HL-60 (cell line): ENCODE measurements at regions not wholly inside any gene's neighbourhood (a gene's known extent, or its start where the extent isn't known, plus 50 kb on each side); places are given as distances from the start of the nearest gene placed in this dataset.

ENCODE experiments used
- DNase-seq, 2 experiments: peaks; one replicate each; pipeline ENCODE4 v3.0.0-alpha.2; 2010 to 2020; ENCODE audit warnings: low read depth in 1 of 2, low spot score in 1 of 2
- H3K27ac ChIP-seq: fragments of 250-450 bp; sonication (Bioruptor Pico); replicated peaks from 2 replicates; pipeline ENCODE4 v1.5.1; 2020; ENCODE audit warnings: mild to moderate bottlenecking, moderate library complexity
- H3K27me3 ChIP-seq: fragments of 250-450 bp; sonication (Bioruptor Pico); 2 replicates; pipeline ENCODE4 v1.5.1; 2021; ENCODE audit warnings: mild to moderate bottlenecking, moderate library complexity; ENCODE audit not compliant: insufficient read depth, poor library complexity, severe bottlenecking
- H3K4me3 ChIP-seq: replicated peaks from 2 replicates; pipeline ENCODE4 v1.5.1; 2011; ENCODE audit warnings: mild to moderate bottlenecking, control low read depth, low read length; ENCODE audit not compliant: insufficient read depth
- GABPA ChIP-seq: IDR thresholded peaks from 2 replicates; pipeline ENCODE4 v1.6.1; 2012; ENCODE audit warnings: low read depth
- POLR2AphosphoS5 ChIP-seq: IDR thresholded peaks from 2 replicates; pipeline ENCODE4 v1.6.1; 2012; ENCODE audit warnings: low read depth
- SPI1 ChIP-seq: IDR thresholded peaks from 2 replicates; pipeline ENCODE4 v1.6.1; 2012; ENCODE audit warnings: low read depth, mild to moderate bottlenecking, borderline replicate concordance
- TF ChIP-seq, protein P1 (sequence below): IDR thresholded peaks from one replicate; pipeline ENCODE4 v1.5.1; 2011; ENCODE audit warnings: low read length, control low read depth, inconsistent platforms; ENCODE audit not compliant: insufficient read depth
- TF ChIP-seq, protein P2 (sequence below): IDR thresholded peaks from 2 replicates; pipeline ENCODE4 v1.6.1; 2012; ENCODE audit warnings: low read depth; ENCODE audit not compliant: insufficient replicate concordance

DNA sequence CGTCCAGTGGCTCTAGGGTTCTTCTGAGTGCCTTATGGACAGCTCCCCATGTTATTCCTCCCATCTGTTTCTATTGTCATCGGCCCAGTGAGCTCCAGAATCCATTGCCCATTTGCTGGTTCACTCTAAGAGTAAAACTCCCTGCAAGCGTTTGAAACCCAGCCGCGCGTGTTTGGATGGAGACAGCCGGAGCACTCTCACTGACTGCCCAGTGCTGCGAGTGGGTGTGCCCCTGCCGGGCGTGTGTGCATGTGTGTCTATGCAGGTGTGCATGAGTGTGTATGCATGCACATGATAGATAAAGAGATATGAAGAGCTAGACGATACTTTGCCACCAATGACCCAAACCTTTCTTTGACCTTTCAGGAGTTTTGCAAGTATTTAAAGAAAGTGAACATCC is 347.2 kb upstream of the MKI67 start:
- no peak for TF ChIP-seq POLR2AphosphoS5
- TF ChIP-seq, protein P1, sequence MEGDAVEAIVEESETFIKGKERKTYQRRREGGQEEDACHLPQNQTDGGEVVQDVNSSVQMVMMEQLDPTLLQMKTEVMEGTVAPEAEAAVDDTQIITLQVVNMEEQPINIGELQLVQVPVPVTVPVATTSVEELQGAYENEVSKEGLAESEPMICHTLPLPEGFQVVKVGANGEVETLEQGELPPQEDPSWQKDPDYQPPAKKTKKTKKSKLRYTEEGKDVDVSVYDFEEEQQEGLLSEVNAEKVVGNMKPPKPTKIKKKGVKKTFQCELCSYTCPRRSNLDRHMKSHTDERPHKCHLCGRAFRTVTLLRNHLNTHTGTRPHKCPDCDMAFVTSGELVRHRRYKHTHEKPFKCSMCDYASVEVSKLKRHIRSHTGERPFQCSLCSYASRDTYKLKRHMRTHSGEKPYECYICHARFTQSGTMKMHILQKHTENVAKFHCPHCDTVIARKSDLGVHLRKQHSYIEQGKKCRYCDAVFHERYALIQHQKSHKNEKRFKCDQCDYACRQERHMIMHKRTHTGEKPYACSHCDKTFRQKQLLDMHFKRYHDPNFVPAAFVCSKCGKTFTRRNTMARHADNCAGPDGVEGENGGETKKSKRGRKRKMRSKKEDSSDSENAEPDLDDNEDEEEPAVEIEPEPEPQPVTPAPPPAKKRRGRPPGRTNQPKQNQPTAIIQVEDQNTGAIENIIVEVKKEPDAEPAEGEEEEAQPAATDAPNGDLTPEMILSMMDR = no peak
- TF ChIP-seq, protein P2, sequence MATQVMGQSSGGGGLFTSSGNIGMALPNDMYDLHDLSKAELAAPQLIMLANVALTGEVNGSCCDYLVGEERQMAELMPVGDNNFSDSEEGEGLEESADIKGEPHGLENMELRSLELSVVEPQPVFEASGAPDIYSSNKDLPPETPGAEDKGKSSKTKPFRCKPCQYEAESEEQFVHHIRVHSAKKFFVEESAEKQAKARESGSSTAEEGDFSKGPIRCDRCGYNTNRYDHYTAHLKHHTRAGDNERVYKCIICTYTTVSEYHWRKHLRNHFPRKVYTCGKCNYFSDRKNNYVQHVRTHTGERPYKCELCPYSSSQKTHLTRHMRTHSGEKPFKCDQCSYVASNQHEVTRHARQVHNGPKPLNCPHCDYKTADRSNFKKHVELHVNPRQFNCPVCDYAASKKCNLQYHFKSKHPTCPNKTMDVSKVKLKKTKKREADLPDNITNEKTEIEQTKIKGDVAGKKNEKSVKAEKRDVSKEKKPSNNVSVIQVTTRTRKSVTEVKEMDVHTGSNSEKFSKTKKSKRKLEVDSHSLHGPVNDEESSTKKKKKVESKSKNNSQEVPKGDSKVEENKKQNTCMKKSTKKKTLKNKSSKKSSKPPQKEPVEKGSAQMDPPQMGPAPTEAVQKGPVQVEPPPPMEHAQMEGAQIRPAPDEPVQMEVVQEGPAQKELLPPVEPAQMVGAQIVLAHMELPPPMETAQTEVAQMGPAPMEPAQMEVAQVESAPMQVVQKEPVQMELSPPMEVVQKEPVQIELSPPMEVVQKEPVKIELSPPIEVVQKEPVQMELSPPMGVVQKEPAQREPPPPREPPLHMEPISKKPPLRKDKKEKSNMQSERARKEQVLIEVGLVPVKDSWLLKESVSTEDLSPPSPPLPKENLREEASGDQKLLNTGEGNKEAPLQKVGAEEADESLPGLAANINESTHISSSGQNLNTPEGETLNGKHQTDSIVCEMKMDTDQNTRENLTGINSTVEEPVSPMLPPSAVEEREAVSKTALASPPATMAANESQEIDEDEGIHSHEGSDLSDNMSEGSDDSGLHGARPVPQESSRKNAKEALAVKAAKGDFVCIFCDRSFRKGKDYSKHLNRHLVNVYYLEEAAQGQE = no peak
- no peak for TF ChIP-seq SPI1
- TF ChIP-seq GABPA = no peak
- Histone ChIP-seq H3K27me3 (no peaks in the 10 kb centered on the region), H3K4me3 (no peak overlapping the region), H3K27ac (no peak overlapping the region)
- no peak for DNase-seq

DNA sequence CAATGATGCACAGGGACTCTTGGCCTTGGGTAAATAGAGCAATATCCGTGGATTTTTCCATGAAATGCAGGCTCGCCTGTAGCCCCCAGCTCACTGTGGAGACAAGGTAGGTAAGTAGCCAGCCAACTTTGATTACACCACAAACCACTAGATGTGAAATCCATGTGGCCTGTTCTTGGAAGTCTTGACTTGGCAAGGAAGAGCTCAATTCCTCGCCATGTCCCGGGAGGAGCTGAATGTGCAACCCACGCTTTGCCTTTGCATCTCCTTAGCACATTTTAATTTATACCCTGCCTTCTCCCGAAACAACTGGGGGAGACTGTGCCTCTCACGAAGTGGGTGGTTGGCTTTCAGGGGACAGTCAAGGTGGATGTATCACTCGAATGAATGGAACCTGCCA is 347.7 kb upstream of the MKI67 start:
- TF ChIP-seq, protein P1 = no peak
- TF ChIP-seq POLR2AphosphoS5 (no peak), SPI1 (no peak), GABPA (no peak)
- TF ChIP-seq, protein P2 = no peak
- no peak overlapping the region for H3K27ac ChIP-seq
- no peak overlapping the region for H3K4me3 ChIP-seq
- no peak for DNase-seq
- no peaks in the 10 kb centered on the region for H3K27me3 ChIP-seq

DNA sequence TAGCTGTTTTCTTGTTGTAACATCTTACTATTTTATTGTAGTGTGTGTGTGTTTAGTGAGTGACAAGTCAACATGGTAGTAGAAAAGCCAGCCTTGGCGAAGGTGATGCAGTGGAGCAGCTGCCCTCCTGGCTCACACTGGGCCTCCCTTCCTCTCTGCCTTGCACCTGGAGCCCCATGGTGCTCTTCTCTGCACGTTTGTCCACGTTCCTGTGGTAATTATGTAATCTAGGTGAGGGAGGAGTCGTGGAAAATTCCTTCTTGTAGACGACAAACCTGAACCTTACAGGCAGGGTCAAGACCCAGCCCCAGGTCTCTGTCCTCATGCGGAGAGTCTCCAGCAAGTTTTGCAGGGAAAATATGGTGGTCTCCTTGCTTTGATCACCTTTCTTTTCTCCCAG is 348.3 kb upstream of the MKI67 start:
- no peak overlapping the region for H3K4me3 ChIP-seq
- TF ChIP-seq GABPA (no peak), SPI1 (no peak), POLR2AphosphoS5 (no peak)
- TF ChIP-seq, protein P2 = no peak
- TF ChIP-seq, protein P1 = no peak
- no peak overlapping the region for H3K27ac ChIP-seq
- H3K27me3 ChIP-seq = no peaks in the 10 kb centered on the region
- DNase-seq = no peak
